ENCODE measurements at regions not wholly inside any gene's neighbourhood (a gene's known extent, or its start where the extent isn't known, plus 50 kb on each side); places are given as distances from the start of the nearest gene placed in this dataset.

GRCh38 chr6:74902846-74903245 is 303.0 kb downstream of the COL12A1 start:
- Histone ChIP-seq H3K36me3 (replicated peaks in 1 of 2; ENCODE audit: insufficient read depth in 1 of 2, low read depth in 2 of 2) (no peaks in the 10 kb centered on the region), H3K27me3 (no peaks in the 10 kb centered on the region), H3K4me1 (no peaks in the 10 kb centered on the region), H3K9me3 (peaks cover 0 to 8% (median 0%) of the 10 kb centered on the region in 3 donors), H3K27ac (no peak overlapping the region), H3K4me3 (no peak overlapping the region)
- ATAC-seq (no peak), DNase-seq (no peak)
- TF ChIP-seq CTCF (IDR thresholded peaks at IDR 0.05) (no peak), POLR2A (IDR thresholded peaks at IDR 0.05) (no peak)
- WGBS, 2 donors, result 91 to 95% methylated on average over 2 of the region's 2 CpGs
- intact Hi-C loops (cut with DNase I), result no loop called here

GRCh38 chr6:74902089-74902488 is 303.8 kb downstream of the COL12A1 start:
- Histone ChIP-seq H3K4me1 (no peaks in the 10 kb centered on the region), H3K36me3 (replicated peaks in 1 of 2; ENCODE audit: insufficient read depth in 1 of 2, low read depth in 2 of 2) (no peaks in the 10 kb centered on the region), H3K27me3 (no peaks in the 10 kb centered on the region), H3K9me3 (peaks cover 0 to 8% (median 0%) of the 10 kb centered on the region in 3 donors), H3K27ac (no peak overlapping the region), H3K4me3 (no peak overlapping the region)
- ATAC-seq (no peak), DNase-seq (no peak)
- TF ChIP-seq POLR2A (IDR thresholded peaks at IDR 0.05) (no peak), CTCF (IDR thresholded peaks at IDR 0.05) (no peak)
- intact Hi-C loops (cut with DNase I), result no loop called here
- 58 to 61% methylated on average over 1 of the region's 1 CpG for WGBS, 2 donors

DNA sequence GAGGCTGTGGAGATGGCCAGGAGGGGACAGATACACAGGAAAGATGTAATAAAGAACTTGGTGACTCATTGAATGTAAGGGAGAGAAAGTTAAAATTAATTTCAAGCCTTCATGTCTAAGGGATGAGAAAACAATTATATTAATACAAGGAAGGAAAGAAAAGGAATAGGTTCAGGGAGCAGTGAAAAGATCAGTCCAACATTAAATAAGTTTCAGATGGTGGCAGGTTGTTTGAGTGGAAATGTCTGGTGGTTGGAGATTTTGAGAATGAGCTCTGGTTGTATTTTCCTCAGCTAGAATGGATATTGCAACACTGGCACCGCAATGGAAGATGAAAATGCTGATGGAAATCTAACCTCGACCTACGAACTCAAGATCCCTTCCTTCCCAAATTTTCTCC is 304.3 kb downstream of the COL12A1 start:
- Histone ChIP-seq H3K4me3 (no peak overlapping the region), H3K36me3 (replicated peaks in 1 of 2; ENCODE audit: insufficient read depth in 1 of 2, low read depth in 2 of 2) (no peaks in the 10 kb centered on the region), H3K4me1 (no peaks in the 10 kb centered on the region), H3K27me3 (no peaks in the 10 kb centered on the region), H3K9me3 (peaks cover 0 to 8% (median 0%) of the 10 kb centered on the region in 3 donors), H3K27ac (no peak overlapping the region)
- intact Hi-C loops (cut with DNase I), result no loop called here
- WGBS, 2 donors, result 61 to 67% methylated on average over 3 of the region's 3 CpGs
- DNase-seq, result no peak
- no peak for ATAC-seq
- TF ChIP-seq POLR2A (IDR thresholded peaks at IDR 0.05) (no peak), CTCF (IDR thresholded peaks at IDR 0.05) (no peak)

GRCh38 chr6:74899416-74899815 is 306.4 kb downstream of the COL12A1 start:
- intact Hi-C loops (cut with DNase I), result no loop called here
- Histone ChIP-seq H3K36me3 (replicated peaks in 1 of 2; ENCODE audit: insufficient read depth in 1 of 2, low read depth in 2 of 2) (no peaks in the 10 kb centered on the region), H3K4me3 (no peak overlapping the region), H3K27ac (no peak overlapping the region), H3K27me3 (no peaks in the 10 kb centered on the region), H3K9me3 (peaks cover 0 to 8% (median 0%) of the 10 kb centered on the region in 3 donors), H3K4me1 (no peaks in the 10 kb centered on the region)
- 53 to 58% methylated on average over 4 of the region's 4 CpGs for WGBS, 2 donors
- DNase-seq, result no peak
- no peak for ATAC-seq
- TF ChIP-seq POLR2A (IDR thresholded peaks at IDR 0.05) (no peak), CTCF (IDR thresholded peaks at IDR 0.05) (no peak)

GRCh38 chr6:74892091-74892490 is 313.8 kb downstream of the COL12A1 start:
- no peak overlapping the region for H3K4me3 ChIP-seq
- ATAC-seq (no peak), DNase-seq (no peak)
- H3K4me1 ChIP-seq, result no peaks in the 10 kb centered on the region
- intact Hi-C loops (cut with DNase I), result no loop called here
- no peaks in the 10 kb centered on the region for H3K27me3 ChIP-seq
- TF ChIP-seq CTCF (IDR thresholded peaks at IDR 0.05) (no peak), POLR2A (IDR thresholded peaks at IDR 0.05) (no peak)
- no peaks in the 10 kb centered on the region for H3K36me3 ChIP-seq (replicated peaks in 1 of 2; ENCODE audit: insufficient read depth in 1 of 2, low read depth in 2 of 2)
- H3K9me3 ChIP-seq, result no peaks in the 10 kb centered on the region
- 65 to 67% methylated on average over 5 of the region's 5 CpGs for WGBS, 2 donors
- H3K27ac ChIP-seq, result no peak overlapping the region
